OCI-LY7 (cell line): ENCODE measurements at regions not wholly inside any gene's neighbourhood (a gene's known extent, or its start where the extent isn't known, plus 50 kb on each side); places are given as distances from the start of the nearest gene placed in this dataset.

Experiments
- EZH2phosphoT487 ChIP-seq: fragments of 200-600 bp; sonication (generic); IDR thresholded peaks from 2 replicates; pipeline ENCODE4 v1.6.1; 2018; ENCODE audit warnings: low read depth, borderline replicate concordance, mild to moderate bottlenecking, mixed run types, antibody characterized with exemption, low read length, moderate library complexity, mixed read lengths
- TF ChIP-seq, protein P1 (sequence below): fragments of 200-600 bp; sonication (generic); conservative IDR thresholded peaks from 2 replicates; pipeline ENCODE4 v1.5.1; 2014; ENCODE audit warnings: mild to moderate bottlenecking, antibody characterized with exemption, low read length, moderate library complexity, mixed read lengths

DNA sequence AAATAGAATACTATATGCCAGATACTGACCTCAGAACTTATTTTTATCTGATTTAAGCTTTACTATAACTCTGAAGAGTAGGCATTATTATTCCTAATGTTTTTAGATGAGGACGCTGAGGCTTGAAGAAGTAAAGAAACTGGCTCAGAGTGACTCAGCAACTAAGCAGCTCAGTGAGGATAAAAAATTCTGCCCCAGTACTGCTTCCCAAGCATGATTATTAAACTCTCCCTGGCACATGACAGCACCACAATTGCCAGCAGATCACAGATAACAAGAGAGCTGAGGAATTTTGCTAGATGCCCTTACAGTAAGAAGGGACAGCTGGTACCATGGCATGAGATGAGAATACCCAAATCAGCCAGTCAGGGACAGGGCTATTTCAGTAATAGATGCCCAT is 219.4 kb downstream of the NKX6-1 start:
- TF ChIP-seq, protein P1, sequence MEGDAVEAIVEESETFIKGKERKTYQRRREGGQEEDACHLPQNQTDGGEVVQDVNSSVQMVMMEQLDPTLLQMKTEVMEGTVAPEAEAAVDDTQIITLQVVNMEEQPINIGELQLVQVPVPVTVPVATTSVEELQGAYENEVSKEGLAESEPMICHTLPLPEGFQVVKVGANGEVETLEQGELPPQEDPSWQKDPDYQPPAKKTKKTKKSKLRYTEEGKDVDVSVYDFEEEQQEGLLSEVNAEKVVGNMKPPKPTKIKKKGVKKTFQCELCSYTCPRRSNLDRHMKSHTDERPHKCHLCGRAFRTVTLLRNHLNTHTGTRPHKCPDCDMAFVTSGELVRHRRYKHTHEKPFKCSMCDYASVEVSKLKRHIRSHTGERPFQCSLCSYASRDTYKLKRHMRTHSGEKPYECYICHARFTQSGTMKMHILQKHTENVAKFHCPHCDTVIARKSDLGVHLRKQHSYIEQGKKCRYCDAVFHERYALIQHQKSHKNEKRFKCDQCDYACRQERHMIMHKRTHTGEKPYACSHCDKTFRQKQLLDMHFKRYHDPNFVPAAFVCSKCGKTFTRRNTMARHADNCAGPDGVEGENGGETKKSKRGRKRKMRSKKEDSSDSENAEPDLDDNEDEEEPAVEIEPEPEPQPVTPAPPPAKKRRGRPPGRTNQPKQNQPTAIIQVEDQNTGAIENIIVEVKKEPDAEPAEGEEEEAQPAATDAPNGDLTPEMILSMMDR: no peak
- TF ChIP-seq EZH2phosphoT487: no peak
